ENCODE measurements at regions not wholly inside any gene's neighbourhood (a gene's known extent, or its start where the extent isn't known, plus 50 kb on each side); places are given as distances from the start of the nearest gene placed in this dataset.

DNA sequence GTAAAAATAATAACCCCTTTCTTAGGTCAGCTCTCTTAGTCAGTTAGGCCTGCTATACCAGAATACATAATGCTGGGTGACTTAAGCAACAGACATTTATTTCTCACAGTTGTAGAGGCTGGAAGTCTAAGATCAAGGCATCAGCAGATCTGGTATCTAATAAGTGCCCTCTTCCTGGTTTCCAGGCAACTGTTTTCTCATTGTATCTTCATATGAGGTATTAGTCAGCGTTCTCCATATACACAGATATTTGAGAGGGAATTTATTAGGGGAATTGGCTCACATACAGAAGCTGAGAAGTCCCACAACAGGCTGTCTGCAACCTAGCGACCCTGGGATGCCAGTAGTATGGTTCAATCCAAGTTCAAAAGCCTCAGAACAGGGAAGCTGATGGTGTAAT is 896.0 kb downstream of the GALC start:
- TF ChIP-seq, protein P1, sequence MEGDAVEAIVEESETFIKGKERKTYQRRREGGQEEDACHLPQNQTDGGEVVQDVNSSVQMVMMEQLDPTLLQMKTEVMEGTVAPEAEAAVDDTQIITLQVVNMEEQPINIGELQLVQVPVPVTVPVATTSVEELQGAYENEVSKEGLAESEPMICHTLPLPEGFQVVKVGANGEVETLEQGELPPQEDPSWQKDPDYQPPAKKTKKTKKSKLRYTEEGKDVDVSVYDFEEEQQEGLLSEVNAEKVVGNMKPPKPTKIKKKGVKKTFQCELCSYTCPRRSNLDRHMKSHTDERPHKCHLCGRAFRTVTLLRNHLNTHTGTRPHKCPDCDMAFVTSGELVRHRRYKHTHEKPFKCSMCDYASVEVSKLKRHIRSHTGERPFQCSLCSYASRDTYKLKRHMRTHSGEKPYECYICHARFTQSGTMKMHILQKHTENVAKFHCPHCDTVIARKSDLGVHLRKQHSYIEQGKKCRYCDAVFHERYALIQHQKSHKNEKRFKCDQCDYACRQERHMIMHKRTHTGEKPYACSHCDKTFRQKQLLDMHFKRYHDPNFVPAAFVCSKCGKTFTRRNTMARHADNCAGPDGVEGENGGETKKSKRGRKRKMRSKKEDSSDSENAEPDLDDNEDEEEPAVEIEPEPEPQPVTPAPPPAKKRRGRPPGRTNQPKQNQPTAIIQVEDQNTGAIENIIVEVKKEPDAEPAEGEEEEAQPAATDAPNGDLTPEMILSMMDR (IDR thresholded peaks at IDR 0.05), result no peak
- no peak for TF ChIP-seq POLR2A (IDR thresholded peaks at IDR 0.05)

Data from esophagus squamous epithelium (tissue), 4 donors.